SK-N-SH treated with all-trans-retinoic acid at 6 μM for 48 hours (cell line): ENCODE measurements at regions not wholly inside any gene's neighbourhood (a gene's known extent, or its start where the extent isn't known, plus 50 kb on each side); places are given as distances from the start of the nearest gene placed in this dataset.
A peak's percentile ranks its signal among the peaks of the same experiment; 100 is the strongest.
"Not testable (repeated sequence)": the region's sequence is repeated elsewhere in the genome, so short reads cannot be mapped to it uniquely, and the experiment has no call there.

Source experiments
- ATAC-seq: fragments of 200-7000 bp; cut with Tn5 transposase; 3 replicates; pipeline ENCODE4 v1.9.1; 2020; ENCODE audit warnings: mild to moderate bottlenecking, moderate library complexity
- ARNTL ChIP-seq: fragments of 450-650 bp; formaldehyde crosslinking; IDR thresholded peaks from 2 replicates; pipeline ENCODE4 v1.5.0; 2020; ENCODE audit warnings: low read depth, mild to moderate bottlenecking, moderate library complexity, borderline replicate concordance
- BACH2 ChIP-seq: fragments of 250-450 bp; sonication (Bioruptor Pico); IDR thresholded peaks from 2 replicates; pipeline ENCODE4 v1.9.0; 2021; ENCODE audit warnings: mild to moderate bottlenecking, borderline replicate concordance
- CSDC2 ChIP-seq: fragments of 250-450 bp; sonication (Bioruptor Pico); IDR thresholded peaks from 2 replicates; pipeline ENCODE4 v1.5.0; 2020; ENCODE audit warnings: mild to moderate bottlenecking, moderate library complexity
- ESRRG ChIP-seq: fragments of 250-450 bp; sonication (Bioruptor Pico); IDR thresholded peaks from 2 replicates; pipeline ENCODE4 v1.6.1; 2021; ENCODE audit warnings: mild to moderate bottlenecking
- GLIS3 ChIP-seq: fragments of 250-450 bp; sonication (Bioruptor Pico); IDR thresholded peaks from 2 replicates; pipeline ENCODE4 v1.5.0; 2020; ENCODE audit warnings: mild to moderate bottlenecking, moderate library complexity
- ISL1 ChIP-seq: fragments of 250-450 bp; sonication (Bioruptor Pico); IDR thresholded peaks from 2 replicates; pipeline ENCODE4 v2.1.2; 2022; ENCODE audit warnings: mild to moderate bottlenecking, moderate library complexity
- PPARA ChIP-seq: fragments of 250-450 bp; sonication (Bioruptor Pico); IDR thresholded peaks from 2 replicates; pipeline ENCODE4 v1.5.0; 2020; ENCODE audit warnings: mild to moderate bottlenecking, borderline replicate concordance
- TCF4 ChIP-seq: fragments of 250-450 bp; sonication (Bioruptor Pico); IDR thresholded peaks from 2 replicates; pipeline ENCODE4 v1.8.0; 2021; ENCODE audit warnings: mild to moderate bottlenecking, moderate library complexity, borderline replicate concordance
- ZC3H10 ChIP-seq: fragments of 250-450 bp; sonication (Bioruptor Pico); IDR thresholded peaks from 2 replicates; pipeline ENCODE4 v1.5.1; 2021; ENCODE audit warnings: mild to moderate bottlenecking, moderate library complexity
- ZFP3 ChIP-seq: fragments of 250-450 bp; sonication (Bioruptor Pico); IDR thresholded peaks from 2 replicates; pipeline ENCODE4 v1.5.0; 2020; ENCODE audit warnings: mild to moderate bottlenecking, moderate library complexity
- ZFP30 ChIP-seq: fragments of 450-650 bp; formaldehyde crosslinking; IDR thresholded peaks from 2 replicates; pipeline ENCODE4 v1.5.0; 2022; ENCODE audit warnings: mild to moderate bottlenecking, moderate library complexity
- ZNF565 ChIP-seq: fragments of 450-650 bp; formaldehyde crosslinking; conservative IDR thresholded peaks from 2 replicates; pipeline ENCODE4 v1.5.0; 2020; ENCODE audit warnings: low read depth, mild to moderate bottlenecking, moderate library complexity
- ZNF8 ChIP-seq: fragments of 450-650 bp; formaldehyde crosslinking; IDR thresholded peaks from 2 replicates; pipeline ENCODE4 v1.5.0; 2020; ENCODE audit warnings: mild to moderate bottlenecking, moderate library complexity
- TF ChIP-seq, protein P1 (sequence below): fragments of 250-450 bp; sonication (Bioruptor Pico); IDR thresholded peaks from 2 replicates; pipeline ENCODE4 v1.5.1; 2020; ENCODE audit warnings: low read depth, mild to moderate bottlenecking, moderate library complexity
- TF ChIP-seq, protein P2 (sequence below): fragments of 250-450 bp; sonication (Bioruptor Pico); IDR thresholded peaks from 2 replicates; pipeline ENCODE4 v1.5.0; 2020; ENCODE audit warnings: mild to moderate bottlenecking, moderate library complexity
- TF ChIP-seq, protein P3 (sequence below): fragments of 250-450 bp; sonication (Bioruptor Pico); IDR thresholded peaks from 2 replicates; pipeline ENCODE4 v1.8.0; 2020; ENCODE audit warnings: mild to moderate bottlenecking, moderate library complexity, borderline replicate concordance
- TF ChIP-seq, protein P4 (sequence below): fragments of 250-450 bp; sonication (Bioruptor Pico); IDR thresholded peaks from 2 replicates; pipeline ENCODE4 v1.8.0; 2021; ENCODE audit warnings: low read depth, mild to moderate bottlenecking, moderate library complexity, borderline replicate concordance

DNA sequence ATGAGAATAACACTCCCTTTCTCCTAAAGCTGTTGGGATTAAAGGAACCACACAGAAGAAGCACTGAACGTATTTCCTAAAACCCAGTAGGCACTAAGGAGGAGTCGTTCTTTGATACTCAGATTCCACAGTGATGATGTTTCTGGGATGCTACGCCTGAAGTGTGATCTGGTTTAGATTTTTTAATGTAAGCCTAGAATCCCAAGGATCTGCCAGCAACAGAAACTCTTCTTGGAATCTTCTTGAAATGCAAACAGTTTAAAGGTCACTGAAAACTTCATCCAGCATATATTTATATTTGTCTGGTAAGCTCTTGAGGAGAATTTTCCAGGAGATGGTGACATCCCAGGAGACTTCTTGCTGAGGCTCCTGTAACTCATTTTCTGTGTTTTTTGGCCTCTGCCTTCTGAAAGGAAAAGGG is 247.6 kb upstream of the TRIB2 start:
- TF ChIP-seq ZFP3 (CRISPR knock-in tag) (no peak), ISL1 (CRISPR knock-in tag) (no peak), CSDC2 (CRISPR knock-in tag) (no peak), BACH2 (CRISPR knock-in tag) (no peak), ZFP30 (no peak), ESRRG (no peak), TCF4 (CRISPR knock-in tag) (no peak), ARNTL (no peak), ZNF565 (CRISPR knock-in tag) (no peak), GLIS3 (CRISPR knock-in tag) (no peak)
- TF ChIP-seq, protein P1, sequence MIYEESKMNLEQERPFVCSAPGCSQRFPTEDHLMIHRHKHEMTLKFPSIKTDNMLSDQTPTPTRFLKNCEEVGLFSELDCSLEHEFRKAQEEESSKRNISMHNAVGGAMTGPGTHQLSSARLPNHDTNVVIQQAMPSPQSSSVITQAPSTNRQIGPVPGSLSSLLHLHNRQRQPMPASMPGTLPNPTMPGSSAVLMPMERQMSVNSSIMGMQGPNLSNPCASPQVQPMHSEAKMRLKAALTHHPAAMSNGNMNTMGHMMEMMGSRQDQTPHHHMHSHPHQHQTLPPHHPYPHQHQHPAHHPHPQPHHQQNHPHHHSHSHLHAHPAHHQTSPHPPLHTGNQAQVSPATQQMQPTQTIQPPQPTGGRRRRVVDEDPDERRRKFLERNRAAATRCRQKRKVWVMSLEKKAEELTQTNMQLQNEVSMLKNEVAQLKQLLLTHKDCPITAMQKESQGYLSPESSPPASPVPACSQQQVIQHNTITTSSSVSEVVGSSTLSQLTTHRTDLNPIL (CRISPR knock-in tag), result no peak
- TF ChIP-seq, protein P2, sequence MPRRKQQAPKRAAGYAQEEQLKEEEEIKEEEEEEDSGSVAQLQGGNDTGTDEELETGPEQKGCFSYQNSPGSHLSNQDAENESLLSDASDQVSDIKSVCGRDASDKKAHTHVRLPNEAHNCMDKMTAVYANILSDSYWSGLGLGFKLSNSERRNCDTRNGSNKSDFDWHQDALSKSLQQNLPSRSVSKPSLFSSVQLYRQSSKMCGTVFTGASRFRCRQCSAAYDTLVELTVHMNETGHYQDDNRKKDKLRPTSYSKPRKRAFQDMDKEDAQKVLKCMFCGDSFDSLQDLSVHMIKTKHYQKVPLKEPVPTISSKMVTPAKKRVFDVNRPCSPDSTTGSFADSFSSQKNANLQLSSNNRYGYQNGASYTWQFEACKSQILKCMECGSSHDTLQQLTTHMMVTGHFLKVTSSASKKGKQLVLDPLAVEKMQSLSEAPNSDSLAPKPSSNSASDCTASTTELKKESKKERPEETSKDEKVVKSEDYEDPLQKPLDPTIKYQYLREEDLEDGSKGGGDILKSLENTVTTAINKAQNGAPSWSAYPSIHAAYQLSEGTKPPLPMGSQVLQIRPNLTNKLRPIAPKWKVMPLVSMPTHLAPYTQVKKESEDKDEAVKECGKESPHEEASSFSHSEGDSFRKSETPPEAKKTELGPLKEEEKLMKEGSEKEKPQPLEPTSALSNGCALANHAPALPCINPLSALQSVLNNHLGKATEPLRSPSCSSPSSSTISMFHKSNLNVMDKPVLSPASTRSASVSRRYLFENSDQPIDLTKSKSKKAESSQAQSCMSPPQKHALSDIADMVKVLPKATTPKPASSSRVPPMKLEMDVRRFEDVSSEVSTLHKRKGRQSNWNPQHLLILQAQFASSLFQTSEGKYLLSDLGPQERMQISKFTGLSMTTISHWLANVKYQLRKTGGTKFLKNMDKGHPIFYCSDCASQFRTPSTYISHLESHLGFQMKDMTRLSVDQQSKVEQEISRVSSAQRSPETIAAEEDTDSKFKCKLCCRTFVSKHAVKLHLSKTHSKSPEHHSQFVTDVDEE, result no peak
- TF ChIP-seq, protein P3, sequence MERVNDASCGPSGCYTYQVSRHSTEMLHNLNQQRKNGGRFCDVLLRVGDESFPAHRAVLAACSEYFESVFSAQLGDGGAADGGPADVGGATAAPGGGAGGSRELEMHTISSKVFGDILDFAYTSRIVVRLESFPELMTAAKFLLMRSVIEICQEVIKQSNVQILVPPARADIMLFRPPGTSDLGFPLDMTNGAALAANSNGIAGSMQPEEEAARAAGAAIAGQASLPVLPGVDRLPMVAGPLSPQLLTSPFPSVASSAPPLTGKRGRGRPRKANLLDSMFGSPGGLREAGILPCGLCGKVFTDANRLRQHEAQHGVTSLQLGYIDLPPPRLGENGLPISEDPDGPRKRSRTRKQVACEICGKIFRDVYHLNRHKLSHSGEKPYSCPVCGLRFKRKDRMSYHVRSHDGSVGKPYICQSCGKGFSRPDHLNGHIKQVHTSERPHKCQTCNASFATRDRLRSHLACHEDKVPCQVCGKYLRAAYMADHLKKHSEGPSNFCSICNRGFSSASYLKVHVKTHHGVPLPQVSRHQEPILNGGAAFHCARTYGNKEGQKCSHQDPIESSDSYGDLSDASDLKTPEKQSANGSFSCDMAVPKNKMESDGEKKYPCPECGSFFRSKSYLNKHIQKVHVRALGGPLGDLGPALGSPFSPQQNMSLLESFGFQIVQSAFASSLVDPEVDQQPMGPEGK (CRISPR knock-in tag), result no peak
- TF ChIP-seq, protein P4, sequence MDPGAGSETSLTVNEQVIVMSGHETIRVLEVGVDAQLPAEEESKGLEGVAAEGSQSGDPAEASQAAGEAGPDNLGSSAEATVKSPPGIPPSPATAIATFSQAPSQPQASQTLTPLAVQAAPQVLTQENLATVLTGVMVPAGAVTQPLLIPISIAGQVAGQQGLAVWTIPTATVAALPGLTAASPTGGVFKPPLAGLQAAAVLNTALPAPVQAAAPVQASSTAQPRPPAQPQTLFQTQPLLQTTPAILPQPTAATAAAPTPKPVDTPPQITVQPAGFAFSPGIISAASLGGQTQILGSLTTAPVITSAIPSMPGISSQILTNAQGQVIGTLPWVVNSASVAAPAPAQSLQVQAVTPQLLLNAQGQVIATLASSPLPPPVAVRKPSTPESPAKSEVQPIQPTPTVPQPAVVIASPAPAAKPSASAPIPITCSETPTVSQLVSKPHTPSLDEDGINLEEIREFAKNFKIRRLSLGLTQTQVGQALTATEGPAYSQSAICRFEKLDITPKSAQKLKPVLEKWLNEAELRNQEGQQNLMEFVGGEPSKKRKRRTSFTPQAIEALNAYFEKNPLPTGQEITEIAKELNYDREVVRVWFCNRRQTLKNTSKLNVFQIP, result no peak
- no peak for ATAC-seq

DNA sequence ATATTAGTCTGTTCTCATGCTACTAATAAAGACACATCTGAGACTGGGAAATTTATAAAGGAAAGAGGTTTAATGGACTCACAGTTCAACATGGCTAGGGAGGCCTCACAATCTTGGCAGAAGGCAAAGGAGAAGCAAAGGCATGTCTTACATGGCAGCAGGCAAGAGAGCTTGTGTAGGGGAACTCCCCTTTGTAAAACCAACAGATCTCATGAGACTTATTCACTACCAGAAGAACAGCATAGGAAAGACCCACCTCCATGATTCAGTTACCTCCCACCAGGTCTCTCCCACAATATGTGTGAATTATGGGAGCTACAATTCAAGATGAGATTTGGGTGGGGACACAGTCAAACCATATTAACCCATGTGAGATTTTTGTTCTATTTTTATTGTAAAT is 244.5 kb upstream of the TRIB2 start:
- not testable (repeated sequence) for ATAC-seq

DNA sequence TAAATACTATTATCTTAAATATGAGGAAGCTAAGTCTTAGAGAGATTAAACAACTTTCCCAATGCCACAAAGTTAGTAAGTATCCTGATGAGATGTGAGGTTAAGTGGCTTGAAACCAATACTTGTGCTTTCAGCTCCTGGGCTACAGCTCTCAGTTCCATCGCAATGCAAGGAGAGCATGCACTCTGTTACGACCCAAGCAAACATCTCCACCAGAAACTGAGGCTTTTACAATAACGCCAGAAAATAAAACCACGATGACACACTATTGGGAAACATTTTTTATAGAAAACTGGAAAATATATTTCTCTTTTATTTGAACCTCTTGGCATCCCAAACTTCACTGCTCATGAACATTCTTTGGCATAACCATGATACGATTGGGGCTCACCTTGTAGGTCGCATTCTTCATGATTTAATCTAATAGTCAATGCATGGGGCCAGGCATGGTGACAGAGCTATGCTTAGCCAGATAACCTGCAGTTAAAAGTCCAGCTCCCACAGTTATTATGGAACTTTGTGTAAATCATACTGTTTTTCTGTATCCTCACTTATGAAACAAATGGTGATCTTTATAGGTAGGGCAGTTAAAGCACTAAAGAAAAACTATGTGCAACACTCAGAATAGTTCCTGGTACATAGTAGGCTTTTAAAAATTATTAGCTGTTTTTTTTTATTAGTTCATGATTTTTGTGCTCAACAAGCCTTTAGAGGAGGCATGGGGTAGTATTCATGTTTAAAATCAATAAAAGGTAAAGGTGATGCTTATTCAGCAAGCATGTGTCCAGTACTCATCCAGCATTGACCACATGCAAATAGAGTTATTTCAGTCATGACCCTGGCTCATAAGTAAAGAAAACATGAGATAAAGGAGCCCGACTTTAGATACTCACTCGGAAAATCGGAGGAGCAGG is 238.3 kb upstream of the TRIB2 start:
- TF ChIP-seq PPARA (CRISPR knock-in tag) (no peak), ZNF565 (CRISPR knock-in tag) (no peak)
- no peak; the same call in 2 of the 3 replicates for ATAC-seq

DNA sequence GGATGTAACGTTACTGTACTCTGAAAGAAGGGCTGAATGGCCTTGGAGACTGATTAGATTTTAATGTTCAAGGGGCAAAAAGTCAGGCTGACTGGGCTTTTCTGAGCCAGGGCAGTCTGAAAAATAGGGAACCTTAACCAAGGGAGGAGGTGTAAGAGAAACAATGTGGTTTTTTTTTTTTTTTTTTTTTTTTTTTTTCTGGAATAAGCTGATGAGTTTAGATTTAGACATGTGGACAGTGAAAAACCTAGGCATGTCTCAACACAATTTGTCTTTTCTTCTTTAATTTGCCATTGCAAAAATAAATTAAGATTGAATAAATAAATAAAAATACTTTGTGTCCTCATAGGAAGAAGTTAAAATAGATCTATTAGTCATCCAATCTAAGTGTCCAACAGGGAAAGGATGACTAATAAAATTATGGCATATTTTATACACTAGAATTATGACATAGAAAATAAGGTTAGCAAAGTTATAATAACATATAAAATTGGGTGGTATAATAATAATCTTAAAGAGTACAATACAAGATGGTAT is 237.6 kb upstream of the TRIB2 start:
- peak; percentile 43 for ATAC-seq
- peak; percentile 66 for TF ChIP-seq ISL1 (CRISPR knock-in tag)
- TF ChIP-seq, protein P3 (CRISPR knock-in tag), result no peak
- no peak for TF ChIP-seq ZC3H10 (CRISPR knock-in tag)
- no peak for TF ChIP-seq ZNF8 (CRISPR knock-in tag)
- TF ChIP-seq TCF4 (CRISPR knock-in tag), result no peak
- TF ChIP-seq, protein P4, result no peak
